Suprapubic skin (tissue), 3 donors: ENCODE measurements at regions not wholly inside any gene's neighbourhood (a gene's known extent, or its start where the extent isn't known, plus 50 kb on each side); places are given as distances from the start of the nearest gene placed in this dataset.

ENCODE experiments used
- POLR2AphosphoS5 ChIP-seq, 3 donors: sonication (generic); formaldehyde crosslinking; IDR thresholded peaks; one replicate each; pipeline ENCODE4 v1.6.1; 2017; ENCODE audit warnings: antibody characterized with exemption in 3 of 3
- TF ChIP-seq, protein P1 (sequence below), 2 donors: fragments of 200-600 bp in 1 of 2; fragments of 450-650 bp in 1 of 2; sonication (generic) in 1 of 2; IDR thresholded peaks; one replicate each; pipeline ENCODE4 v1.5.1; 2016 to 2019; ENCODE audit warnings: antibody characterized with exemption in 2 of 2, mild to moderate bottlenecking in 1 of 2, moderate library complexity in 1 of 2

DNA sequence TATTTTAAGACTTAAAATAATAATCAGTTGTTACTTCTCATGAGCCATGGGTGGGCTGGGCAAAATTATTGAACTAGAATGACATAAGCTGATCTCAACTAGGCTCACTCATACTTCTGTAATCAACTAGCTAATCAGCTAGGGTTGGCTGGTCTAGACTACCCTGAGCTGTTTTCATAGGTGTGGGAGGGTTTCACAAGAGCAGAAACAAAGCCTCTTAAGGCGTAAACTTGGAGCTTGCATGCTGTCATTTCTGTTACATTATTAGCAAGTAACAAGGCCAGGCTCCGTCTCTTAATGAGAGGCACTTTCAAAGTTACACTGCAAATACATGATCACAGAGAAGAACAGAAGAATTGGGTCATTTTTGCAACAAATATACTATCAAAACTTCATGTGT lies 57.2 kb upstream of the GHR start:
- TF ChIP-seq, protein P1, sequence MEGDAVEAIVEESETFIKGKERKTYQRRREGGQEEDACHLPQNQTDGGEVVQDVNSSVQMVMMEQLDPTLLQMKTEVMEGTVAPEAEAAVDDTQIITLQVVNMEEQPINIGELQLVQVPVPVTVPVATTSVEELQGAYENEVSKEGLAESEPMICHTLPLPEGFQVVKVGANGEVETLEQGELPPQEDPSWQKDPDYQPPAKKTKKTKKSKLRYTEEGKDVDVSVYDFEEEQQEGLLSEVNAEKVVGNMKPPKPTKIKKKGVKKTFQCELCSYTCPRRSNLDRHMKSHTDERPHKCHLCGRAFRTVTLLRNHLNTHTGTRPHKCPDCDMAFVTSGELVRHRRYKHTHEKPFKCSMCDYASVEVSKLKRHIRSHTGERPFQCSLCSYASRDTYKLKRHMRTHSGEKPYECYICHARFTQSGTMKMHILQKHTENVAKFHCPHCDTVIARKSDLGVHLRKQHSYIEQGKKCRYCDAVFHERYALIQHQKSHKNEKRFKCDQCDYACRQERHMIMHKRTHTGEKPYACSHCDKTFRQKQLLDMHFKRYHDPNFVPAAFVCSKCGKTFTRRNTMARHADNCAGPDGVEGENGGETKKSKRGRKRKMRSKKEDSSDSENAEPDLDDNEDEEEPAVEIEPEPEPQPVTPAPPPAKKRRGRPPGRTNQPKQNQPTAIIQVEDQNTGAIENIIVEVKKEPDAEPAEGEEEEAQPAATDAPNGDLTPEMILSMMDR (IDR thresholded peaks at IDR 0.05) = no peak
- no peak for TF ChIP-seq POLR2AphosphoS5 (IDR thresholded peaks at IDR 0.05)
